NCI-H1105 treated with DMSO at 0.1 percent for 48 hours (cell line): ENCODE measurements at regions not wholly inside any gene's neighbourhood (a gene's known extent, or its start where the extent isn't known, plus 50 kb on each side); places are given as distances from the start of the nearest gene placed in this dataset.

Experiments
- DNase-seq: peaks from one replicate; lab custom pipeline; 2025; lab: John Stamatoyannopoulos, UW

DNA sequence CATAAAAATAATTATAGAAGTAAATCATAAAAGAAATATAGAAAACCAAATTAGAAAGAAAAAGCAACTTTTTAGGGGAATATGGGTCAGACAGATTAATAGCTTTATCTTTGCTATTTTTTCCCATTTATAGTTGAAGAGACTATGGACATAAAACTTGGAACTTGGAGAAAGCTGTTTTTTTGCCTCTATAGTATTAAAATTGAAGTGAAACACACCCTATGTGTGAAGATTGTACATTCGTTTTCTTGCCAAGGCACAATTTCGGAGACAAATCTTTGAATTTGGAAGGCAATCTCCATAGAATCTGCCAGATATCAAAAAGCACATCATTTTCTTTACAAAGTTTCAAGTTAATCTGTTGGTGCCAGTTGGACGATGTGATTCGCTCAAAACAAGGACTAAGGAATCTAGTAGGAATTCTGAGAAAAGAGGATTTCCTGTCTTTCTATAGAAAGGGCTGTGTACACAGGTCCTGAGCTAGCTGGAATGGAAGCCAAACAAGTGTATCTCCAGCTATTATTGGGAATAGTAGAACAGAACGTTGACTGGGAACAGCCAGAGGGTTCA lies 156.3 kb downstream of the SLC7A11 start:
- no peak for DNase-seq

- DNase-seq = no peak
Observed at GRCh38 chr4:138078751-138079520, 163.2 kb downstream of the SLC7A11 start.

DNA sequence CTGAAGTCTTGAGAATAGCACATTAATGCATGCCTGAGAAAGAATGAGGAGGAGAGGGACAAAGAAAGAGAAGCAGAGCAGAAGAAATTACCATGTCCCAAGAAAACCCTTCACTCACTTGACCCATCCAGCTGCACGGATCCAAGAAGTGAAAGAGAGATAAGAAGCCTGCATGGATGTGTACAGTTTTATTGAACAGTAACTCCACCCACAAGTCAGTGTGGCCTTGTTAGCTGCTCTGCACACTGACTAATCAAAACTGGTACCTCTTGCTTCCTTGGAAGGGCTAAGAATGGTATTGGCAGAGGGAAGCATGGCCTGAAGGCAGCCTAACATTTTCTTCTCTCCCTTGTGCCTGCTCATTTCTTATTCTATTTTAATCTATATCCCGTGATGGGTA lies 163.9 kb downstream of the SLC7A11 start:
- no peak for DNase-seq

- DNase-seq = no peak
Observed at GRCh38 chr4:138076561-138076960, 165.6 kb downstream of the SLC7A11 start.

GRCh38 chr4:138070816-138071215 lies 171.3 kb downstream of the SLC7A11 start:
- DNase-seq = no peak

DNA sequence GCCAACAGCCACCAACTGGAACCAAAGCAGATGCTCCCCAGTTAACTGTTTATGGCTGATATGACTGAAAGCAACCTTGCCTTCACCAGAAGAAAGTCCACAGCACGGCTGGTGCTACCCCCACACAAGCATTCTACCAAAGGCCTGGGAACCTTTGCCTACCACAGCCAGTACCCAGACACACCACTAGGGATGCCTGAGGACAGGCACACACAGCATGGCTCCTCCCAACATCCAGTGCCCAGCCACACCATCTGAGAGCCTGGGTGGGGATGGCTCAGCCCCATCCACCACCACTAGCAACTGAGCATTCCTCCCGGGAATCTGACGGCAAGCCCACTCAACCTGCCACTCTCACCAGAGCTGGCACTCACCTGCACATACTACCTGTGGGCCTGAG lies 178.6 kb downstream of the SLC7A11 start:
- DNase-seq = no peak

DNA sequence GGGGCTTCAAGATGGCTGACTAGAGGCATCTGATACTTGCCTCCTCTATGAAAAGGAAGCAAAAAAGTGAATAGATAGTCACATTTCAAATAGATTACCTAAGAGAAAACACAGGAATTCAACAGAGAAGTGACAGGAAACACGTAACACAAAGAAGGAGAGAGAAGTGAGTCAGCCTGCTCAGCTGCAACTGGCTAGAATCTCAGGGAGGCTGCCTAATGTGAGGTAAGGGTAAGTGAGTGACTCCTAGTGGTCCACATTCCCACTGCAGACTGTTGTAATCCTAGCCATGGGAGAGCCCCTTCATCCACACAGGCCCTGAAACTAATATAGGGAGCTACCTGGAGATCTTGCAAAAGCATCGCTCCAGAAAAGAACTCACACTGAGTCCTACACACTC lies 179.2 kb downstream of the SLC7A11 start:
- DNase-seq = no peak

DNA sequence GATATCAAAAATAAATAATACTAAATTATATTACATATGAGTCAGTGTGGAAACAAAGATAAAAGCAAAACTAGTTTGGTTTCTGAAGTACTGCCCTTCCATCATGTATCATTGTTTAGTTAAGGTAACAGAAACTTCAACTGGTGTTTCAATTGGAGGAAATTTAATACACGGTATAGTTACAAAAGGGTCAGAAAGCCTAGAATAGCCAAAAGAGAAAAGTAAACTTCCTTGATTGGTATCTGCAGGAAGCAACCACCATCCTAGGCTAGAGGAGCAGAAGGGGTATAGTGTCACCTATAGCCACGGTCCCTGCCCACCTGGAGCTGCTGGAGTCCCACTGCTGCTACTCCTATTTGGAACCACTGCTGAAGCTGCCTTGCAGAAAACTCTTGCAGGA lies 185.6 kb downstream of the SLC7A11 start:
- no peak for DNase-seq

DNA sequence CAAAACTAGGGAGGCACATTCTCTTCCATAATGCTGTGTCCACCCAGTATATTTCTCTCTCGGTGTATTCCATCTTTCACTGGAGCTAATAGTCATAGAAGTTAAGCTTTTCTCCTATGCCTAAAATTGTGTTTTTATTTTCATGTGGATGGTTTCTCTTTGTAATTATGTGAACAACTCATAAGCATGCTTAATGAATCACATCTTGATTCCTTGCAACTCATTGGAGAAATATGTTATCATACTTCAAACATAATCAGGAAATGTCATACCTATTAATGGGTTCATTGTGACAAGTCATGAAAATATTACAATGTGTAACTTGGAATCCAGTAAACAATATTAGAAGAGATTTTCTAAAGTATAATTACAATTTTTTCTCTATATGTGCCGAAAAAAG lies 186.3 kb downstream of the SLC7A11 start:
- DNase-seq = no peak

GRCh38 chr4:138053641-138054301 lies 188.4 kb downstream of the SLC7A11 start:
- DNase-seq = no peak

- DNase-seq = no peak
Observed at GRCh38 chr4:138052806-138053632, 189.1 kb downstream of the SLC7A11 start.

DNA sequence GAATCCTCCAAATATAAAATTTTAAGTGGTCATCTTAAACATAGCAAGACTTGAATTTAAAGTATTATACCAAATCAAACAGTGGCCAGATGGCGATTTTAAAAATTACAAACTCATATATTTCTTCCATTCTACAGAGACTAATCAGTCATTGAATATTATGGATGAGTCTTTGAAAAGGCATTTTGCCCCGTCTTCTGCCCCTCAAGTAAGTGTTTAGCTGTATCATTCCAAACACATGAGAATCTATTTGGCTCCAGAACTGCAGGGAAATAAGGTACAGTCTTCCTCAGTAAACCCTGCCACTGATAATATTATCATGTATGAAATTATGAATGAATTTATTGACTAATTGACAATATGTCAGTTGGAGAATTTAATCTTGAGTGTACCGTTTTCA lies 191.0 kb downstream of the SLC7A11 start:
- no peak for DNase-seq

- DNase-seq = no peak
Observed at GRCh38 chr4:138050601-138051000, 191.5 kb downstream of the SLC7A11 start.

DNA sequence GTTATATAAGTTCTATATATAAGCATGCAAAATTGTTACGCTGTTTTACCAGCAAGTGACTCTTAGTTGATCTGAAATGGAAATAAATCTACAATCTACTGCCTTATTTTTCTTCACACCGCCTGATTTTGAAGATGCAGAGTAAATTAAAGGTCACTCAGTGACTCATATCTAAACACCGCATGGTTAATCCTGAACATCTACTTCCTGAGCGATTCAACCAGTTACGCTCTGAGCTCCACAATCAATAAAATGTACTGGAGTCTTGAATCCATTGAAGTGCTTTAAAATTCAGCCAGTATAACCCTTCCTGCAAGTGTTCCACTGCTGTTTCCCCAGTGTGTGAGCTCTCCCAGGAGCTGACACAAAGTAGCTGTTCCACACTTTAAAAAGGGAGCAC lies 192.8 kb downstream of the SLC7A11 start:
- DNase-seq = no peak

DNA sequence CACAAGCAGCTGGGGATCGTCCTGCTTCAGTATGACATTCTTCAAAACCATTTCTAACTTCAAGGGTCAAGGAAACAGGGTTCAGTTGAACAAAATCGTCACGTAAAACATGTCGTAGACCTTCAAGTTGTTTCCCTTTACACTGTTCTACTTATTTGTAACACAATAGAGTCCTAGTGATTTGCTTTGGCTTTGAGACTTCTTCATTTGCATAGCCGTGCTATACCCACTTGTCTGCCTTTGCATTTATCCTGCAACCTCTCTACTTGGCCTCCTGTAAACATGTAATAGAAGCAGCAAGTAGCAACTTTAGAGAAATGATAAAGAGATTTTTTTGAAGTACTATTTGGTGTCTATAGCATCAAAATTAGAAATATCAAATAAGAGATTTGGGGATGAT lies 194.9 kb downstream of the SLC7A11 start:
- no peak for DNase-seq

- DNase-seq = peak; percentile 27
Observed at GRCh38 chr4:138045036-138045435, 197.1 kb downstream of the SLC7A11 start.

DNA sequence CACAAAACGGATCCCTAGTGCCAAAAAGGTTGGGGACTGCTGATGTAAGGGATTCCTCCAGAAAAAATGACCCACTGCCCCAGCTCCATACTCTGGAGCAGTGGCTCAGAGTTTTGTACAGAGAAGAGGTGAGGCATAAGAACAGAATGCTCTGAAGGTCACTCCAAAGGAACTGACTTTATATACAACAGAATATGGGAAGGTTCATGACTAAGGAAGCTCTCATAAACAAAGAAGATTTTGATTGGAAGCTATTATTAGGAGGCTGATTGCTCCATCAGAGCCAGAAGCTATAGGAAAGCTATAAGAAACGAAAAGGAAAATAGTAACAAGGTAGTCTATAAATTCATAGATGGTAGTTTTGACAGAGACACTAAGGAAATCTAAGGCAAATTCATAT lies 203.1 kb downstream of the SLC7A11 start:
- DNase-seq = no peak

GRCh38 chr4:138037696-138038095 lies 204.5 kb downstream of the SLC7A11 start:
- DNase-seq = no peak

DNA sequence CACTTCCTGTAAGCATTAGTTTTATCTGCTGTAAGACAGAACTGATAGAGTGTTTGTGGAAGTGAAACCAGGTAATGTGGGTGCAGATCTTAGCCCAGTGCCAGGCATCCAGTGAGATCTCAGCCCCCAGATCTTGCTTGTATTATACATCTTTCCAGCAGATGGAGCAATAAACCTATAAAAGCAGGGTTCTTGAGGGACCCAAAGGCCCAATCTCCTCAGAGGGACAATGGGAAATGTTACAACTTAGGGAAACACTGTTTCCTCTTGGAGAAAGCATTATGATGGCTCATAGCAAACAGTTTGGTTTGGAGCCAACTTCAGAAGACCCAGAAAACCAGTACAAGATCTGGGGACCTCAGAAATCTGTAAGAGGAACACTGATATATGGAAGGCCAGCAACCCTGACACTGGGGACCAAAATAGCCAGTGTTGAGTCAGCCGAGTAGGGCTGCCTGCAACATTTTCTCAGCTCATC lies 206.3 kb downstream of the SLC7A11 start:
- DNase-seq = peak; percentile 27

- DNase-seq = no peak
Observed at GRCh38 chr4:138034871-138035270, 207.3 kb downstream of the SLC7A11 start.

GRCh38 chr4:138032222-138032621 lies 209.9 kb downstream of the SLC7A11 start:
- no peak for DNase-seq

DNA sequence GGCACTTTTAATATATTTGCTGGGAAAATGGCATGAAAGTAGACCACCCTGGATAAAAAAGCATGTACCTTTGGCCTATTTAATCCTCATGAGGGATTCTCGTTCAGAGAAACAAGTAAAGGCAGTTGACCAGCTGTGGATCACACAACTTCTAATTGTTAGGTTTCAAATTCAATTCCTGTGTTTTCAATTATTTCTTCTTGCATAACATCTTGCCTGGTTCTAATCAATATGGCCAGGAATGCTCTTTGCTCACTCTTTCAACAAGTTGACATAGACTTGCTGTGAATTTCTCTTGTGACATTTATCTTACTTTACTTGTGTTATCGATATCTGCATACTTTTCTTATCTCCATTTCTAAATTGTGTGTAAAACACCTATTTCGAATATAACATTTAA lies 211.8 kb downstream of the SLC7A11 start:
- no peak for DNase-seq
